Upper lobe of left lung (tissue), 4 donors: ENCODE measurements at regions not wholly inside any gene's neighbourhood (a gene's known extent, or its start where the extent isn't known, plus 50 kb on each side); places are given as distances from the start of the nearest gene placed in this dataset.
"Not testable (repeated sequence)": the region's sequence is repeated elsewhere in the genome, so short reads cannot be mapped to it uniquely, and the experiment has no call there.

Source experiments
- CTCF ChIP-seq, 6 experiments: fragments of 450-650 bp in 4 of 6; fragments of 200-600 bp in 2 of 6; sonication (generic) in 2 of 6; IDR thresholded peaks; one replicate each; pipeline ENCODE4 v1.5.1; 2016 to 2019; ENCODE audit warnings: antibody characterized with exemption in 6 of 6
- EP300 ChIP-seq, 4 donors: sonication (generic); formaldehyde crosslinking; IDR thresholded peaks; one replicate each; pipeline ENCODE4 v1.5.1; 2017; ENCODE audit warnings: antibody characterized with exemption in 4 of 4, control low read depth in 2 of 4
- POLR2A ChIP-seq, 4 donors: fragments of 450-650 bp; IDR thresholded peaks; one replicate each; pipeline ENCODE4 v1.5.1; 2016 to 2017; ENCODE audit warnings: antibody characterized with exemption in 4 of 4, mild to moderate bottlenecking in 2 of 4
- POLR2AphosphoS5 ChIP-seq, 2 donors: sonication (generic); formaldehyde crosslinking; IDR thresholded peaks; one replicate each; pipeline ENCODE4 v1.5.1; 2017; ENCODE audit warnings: antibody characterized with exemption in 2 of 2

- TF ChIP-seq CTCF, POLR2A, POLR2AphosphoS5, EP300 (IDR thresholded peaks at IDR 0.05): not testable (repeated sequence)
Measured at GRCh38 chr2:87327648-87328371, 306.2 kb upstream of the PLGLB1 start.
